GM21576 (cell line): ENCODE measurements at regions not wholly inside any gene's neighbourhood (a gene's known extent, or its start where the extent isn't known, plus 50 kb on each side); places are given as distances from the start of the nearest gene placed in this dataset.

Experiments used
- ATAC-seq: cut with Tn5 transposase; IDR thresholded peaks from one replicate; pipeline ENCODE4 v1.9.1; 2021; ENCODE audit warnings: mild to moderate bottlenecking, moderate library complexity; ENCODE audit not compliant: unreplicated experiment

- ATAC-seq, result no peak
These were observed 295.5 kb upstream of the DPYD start for GRCh38 chr1:98216304-98216703.

GRCh38 chr1:98211271-98211845 lies 290.5 kb upstream of the DPYD start:
- ATAC-seq, result no peak

GRCh38 chr1:98210563-98210962 lies 289.7 kb upstream of the DPYD start:
- ATAC-seq, result no peak

DNA sequence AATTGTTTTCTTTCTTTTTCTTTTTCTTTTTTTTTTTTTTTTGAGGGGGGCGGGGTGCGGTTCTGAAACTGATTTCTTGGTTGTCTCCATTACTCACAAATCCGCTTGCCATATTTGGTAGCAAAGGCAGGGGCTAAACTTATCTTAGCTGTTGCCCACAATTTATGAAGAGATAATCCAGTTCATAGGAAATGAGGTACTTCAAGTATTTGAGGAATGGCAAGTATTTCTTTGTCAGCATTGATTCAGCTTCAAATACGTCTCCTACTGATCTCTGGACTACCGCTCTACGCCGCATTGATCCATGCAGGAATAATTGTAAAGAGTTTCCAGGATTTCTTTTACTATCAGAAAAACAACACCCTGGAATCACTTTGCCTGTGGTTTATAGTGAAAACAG lies 289.2 kb upstream of the DPYD start:
- ATAC-seq, result no peak

DNA sequence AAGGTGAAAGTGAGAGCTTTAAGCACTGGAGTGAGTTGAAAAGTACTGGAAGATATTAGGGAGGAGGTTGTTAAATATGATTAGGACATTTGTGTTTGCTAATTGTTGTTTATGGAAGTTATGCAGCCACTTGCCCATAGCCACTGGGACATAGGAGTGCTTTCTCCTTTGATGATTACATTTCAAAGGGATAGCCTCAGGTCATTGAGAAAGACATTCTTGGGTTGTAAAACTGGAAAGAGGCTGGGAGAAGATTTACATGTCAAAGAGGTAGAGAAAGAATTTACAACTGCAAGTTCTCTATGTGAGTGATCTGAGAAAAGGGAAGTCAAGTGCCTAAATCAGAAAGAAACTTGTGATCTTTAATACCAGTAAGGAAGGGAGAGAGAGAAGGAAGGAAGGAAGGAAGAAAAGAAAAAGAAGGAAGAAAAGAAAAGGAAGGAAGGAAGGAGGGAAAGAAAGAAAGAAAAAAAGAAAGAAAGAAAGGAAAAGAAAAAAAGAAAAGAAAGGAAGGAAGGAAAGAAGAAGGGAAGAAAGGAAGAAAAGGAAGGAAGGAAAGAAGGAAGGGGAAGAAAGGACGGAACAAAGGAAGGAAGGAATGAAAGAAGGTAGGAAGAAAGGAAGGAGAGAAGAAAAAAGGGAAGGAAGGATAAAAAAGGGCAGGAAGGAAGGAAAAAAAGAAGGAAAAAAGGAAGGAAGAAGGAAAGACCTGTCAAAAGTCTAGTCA lies 284.6 kb upstream of the DPYD start:
- no peak for ATAC-seq

GRCh38 chr1:98203466-98203865 lies 282.6 kb upstream of the DPYD start:
- ATAC-seq, result no peak

DNA sequence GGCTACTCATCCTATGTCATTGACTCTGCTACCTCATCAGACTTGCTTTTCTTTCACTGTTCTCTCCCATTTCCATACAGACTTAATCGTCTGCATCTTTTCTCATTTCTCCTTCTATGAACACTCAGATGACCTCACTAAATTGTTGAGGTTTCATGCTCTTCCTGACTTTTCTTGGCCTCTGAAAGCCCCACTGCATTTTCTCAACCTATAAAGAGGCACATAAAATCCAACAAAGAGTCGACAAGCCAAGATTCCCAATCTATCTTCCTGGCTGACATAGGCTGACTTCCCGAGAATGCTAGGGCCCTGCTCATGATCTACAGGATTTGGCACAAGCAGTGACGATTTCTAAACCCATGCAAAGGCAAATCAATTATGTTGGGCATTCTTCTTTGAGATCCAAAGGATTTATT lies 280.8 kb upstream of the DPYD start:
- ATAC-seq, result no peak

DNA sequence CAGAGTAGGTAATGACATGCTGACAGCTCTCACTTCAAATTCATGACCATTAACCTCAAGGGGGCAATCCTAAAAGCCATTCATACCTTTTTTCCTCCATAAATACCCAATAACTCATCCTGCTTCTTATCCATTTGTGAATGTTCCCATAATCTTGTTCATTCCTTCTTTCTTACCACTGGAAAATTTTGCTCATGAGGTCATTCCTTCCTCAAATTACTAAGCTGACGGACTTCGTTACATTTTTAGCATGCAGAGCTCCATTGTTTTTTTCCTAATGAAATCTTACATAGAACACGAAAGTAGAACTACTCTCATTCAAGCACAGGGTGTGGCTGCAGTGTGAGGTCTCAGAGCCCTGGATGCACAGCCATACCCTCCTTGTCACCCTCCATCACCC lies 276.5 kb upstream of the DPYD start:
- no peak for ATAC-seq

GRCh38 chr1:98196012-98196411 lies 275.2 kb upstream of the DPYD start:
- no peak for ATAC-seq

- ATAC-seq, result no peak
These were observed 267.9 kb upstream of the DPYD start for GRCh38 chr1:98188774-98189173.

DNA sequence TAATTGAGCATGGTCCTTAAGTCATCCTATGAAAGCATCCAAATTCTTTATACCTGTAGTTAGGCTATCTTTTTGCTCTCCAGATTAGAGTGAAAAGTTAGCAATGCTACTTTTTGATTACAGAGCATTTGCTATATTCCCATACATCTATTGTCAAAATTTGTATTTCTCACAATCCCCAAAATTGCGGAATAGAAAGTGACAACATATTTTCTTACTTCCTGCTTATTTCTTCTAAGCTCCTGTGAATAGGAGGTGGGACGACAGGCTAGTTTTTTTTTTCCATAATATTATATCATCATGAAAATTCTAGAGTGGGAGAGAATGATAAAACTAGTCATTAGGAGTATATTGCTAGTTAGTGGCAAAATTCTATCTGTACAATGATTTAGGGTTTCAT lies 264.0 kb upstream of the DPYD start:
- no peak for ATAC-seq

DNA sequence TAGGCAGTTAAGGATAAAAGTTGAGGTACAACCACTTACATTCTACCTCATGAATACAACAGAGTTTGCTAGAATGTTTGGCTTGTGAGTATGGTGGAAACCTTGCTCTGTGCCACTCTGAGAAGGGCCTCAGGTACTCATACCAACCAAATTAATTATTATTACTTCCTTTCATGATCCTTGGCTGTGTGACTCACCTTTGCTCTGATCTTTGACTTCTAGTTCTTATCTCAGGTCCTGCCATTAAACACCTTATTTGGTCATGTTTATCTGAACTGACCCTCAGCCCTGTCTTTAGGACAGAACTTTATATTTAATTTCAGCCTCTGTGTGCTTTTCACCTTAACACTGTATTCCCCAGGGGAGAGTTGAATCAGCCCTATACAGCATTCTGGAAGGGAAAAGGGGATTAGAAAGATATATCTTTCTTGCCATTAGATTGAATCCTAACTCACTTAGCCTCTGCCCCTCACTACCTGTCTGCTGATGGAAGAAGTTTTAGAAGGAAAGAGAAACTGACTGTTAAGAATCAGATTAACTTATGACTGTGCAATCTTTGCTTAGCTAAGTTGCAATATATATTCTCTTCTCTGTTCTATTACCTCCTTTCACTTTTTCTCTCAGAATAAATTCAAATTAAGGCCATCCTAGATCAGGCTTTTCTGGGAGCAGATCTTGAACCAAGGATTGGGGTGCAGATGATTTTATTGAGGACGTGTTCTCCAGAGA lies 260.4 kb upstream of the DPYD start:
- no peak for ATAC-seq

DNA sequence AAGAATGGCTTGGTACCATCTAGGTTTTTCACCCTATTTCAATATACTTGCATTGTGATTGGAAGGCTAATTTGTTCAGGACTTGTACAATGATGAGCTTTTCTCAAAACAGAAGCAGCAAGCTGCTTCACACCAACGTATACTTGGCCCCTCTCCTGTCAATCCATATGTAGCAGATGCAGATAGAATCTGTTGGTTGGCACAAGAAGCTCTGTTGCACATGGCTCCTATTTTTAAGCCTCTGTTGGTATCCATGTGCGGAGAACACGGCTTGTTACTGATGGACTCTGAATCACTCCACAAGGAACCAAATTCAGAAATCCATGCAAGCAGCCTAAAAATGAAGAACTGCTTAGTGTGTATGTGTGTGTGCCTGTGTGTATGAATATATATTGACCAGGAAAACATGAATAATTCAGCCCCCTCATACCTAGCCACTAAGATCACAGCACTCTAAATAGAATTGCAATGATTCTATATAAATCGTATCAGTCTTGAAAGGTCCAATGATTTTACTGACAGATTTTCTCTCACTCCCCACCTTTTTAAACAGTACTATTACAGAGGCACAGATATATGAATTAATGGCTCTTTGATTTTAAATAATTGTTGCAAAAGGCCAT lies 258.4 kb upstream of the DPYD start:
- ATAC-seq, result no peak

DNA sequence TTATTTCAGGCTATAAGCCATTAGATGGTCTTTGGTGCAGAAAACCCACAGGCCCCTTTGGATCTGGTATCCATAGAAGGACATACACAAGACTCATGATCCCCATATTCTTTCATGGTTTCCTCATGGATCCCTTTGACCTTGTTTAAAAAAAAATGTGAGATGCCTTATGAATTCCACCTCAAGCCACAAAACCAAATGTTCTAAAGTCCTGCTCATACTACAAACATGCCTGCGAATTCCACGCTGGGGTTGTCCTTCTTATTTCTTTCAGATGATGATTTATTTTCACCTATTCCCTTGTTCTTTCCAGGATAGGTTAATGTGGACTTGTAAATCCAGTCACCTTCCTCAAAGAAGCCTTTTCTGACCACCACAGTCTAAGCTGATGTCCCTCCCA lies 256.9 kb upstream of the DPYD start:
- ATAC-seq, result no peak

DNA sequence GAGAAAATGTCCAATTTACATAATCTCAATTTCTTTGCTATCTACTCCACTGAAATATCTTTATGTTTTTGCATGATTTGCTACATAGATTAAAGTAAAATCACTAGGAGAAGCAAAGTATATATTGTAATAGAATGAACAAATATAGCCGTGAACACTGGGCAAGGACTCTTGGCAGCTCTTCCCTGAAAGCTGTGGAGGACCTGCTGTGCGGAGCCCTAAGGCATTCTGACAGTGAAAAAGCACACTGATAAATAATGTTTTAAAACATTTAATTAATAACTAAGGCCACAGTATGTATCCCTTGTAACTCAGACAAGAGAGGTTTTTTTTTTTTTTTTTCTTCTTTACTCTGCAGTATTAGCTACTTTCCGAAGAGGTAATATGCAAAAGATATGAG lies 256.1 kb upstream of the DPYD start:
- ATAC-seq, result no peak

GRCh38 chr1:98176414-98176813 lies 255.6 kb upstream of the DPYD start:
- no peak for ATAC-seq

DNA sequence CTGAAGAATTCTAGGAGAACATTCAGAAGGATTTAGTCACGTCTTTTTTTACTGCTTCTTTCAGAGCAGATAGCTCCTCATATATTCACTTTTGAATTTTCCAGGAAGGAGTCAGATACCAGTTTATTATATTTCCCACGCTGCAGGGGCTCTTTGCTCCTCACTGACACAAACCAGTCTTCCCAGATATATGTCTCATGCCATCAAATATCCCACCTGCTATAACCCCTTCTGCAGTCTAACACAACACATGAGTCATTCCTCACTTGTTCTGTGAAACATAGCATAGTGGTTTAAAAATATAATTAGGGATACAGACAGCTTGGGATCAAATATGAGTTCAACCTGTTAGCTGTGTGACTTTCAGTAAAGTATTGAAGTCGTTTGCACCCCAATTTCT lies 251.7 kb upstream of the DPYD start:
- ATAC-seq, result no peak

- no peak for ATAC-seq
These were observed 251.2 kb upstream of the DPYD start for GRCh38 chr1:98172022-98172421.

- ATAC-seq, result no peak
These were observed 243.7 kb upstream of the DPYD start for GRCh38 chr1:98164509-98164908.

GRCh38 chr1:98157524-98158313 lies 236.9 kb upstream of the DPYD start:
- ATAC-seq, result no peak

- no peak for ATAC-seq
These were observed 226.4 kb upstream of the DPYD start for GRCh38 chr1:98147280-98147679.
